CD14-positive monocyte (primary cell): ENCODE measurements at regions not wholly inside any gene's neighbourhood (a gene's known extent, or its start where the extent isn't known, plus 50 kb on each side); places are given as distances from the start of the nearest gene placed in this dataset.

Experiments used
- DNase-seq, 3 donors: peaks; one replicate each; pipeline ENCODE4 v3.0.0-alpha.2; 2011 to 2022
- H2AFZ ChIP-seq: 2 replicates; pipeline ENCODE4 v1.6.0; 2012; ENCODE audit warnings: mild to moderate bottlenecking, low read depth, low read length, inconsistent platforms; ENCODE audit not compliant: insufficient read depth, poor library complexity, severe bottlenecking
- H3K27ac ChIP-seq, 2 donors: 1 replicate in 1 of 2; 2 replicates in 1 of 2; pipeline ENCODE4 v1.5.1; 2012 to 2013; ENCODE audit warnings: low read length in 2 of 2, control low read depth in 1 of 2, inconsistent platforms in 1 of 2, low read depth in 1 of 2, mild to moderate bottlenecking in 1 of 2
- H3K27me3 ChIP-seq, 2 donors: one replicate each; pipeline versions ENCODE4 v1.6.0 to v1.6.1; 2011 to 2013; ENCODE audit warnings: low read length in 2 of 2; ENCODE audit not compliant: control insufficient read depth in 2 of 2, insufficient read depth in 2 of 2
- H3K36me3 ChIP-seq, 2 donors: replicated peaks in 1 of 2; 1 replicate in 1 of 2; 2 replicates in 1 of 2; pipeline versions ENCODE4 v1.5.1 to v1.6.1; 2012 to 2013; ENCODE audit warnings: low read length in 2 of 2, control low read depth in 1 of 2, inconsistent platforms in 1 of 2, mild to moderate bottlenecking in 1 of 2; ENCODE audit not compliant: insufficient read depth in 2 of 2, control insufficient read depth in 1 of 2
- H3K4me1 ChIP-seq, 2 donors: 1 replicate in 1 of 2; 2 replicates in 1 of 2; pipeline versions ENCODE4 v1.5.1 to v1.6.1; 2012 to 2013; ENCODE audit warnings: low read length in 2 of 2, control low read depth in 1 of 2, inconsistent platforms in 1 of 2, mild to moderate bottlenecking in 1 of 2, moderate library complexity in 1 of 2; ENCODE audit not compliant: insufficient read depth in 2 of 2, control insufficient read depth in 1 of 2
- H3K4me2 ChIP-seq: replicated peaks from 2 replicates; pipeline ENCODE3; 2012; ENCODE audit warnings: low read length, moderate library complexity, mild to moderate bottlenecking; ENCODE audit not compliant: poor library complexity, severe bottlenecking; ENCODE audit errors: extremely low read depth
- H3K4me3 ChIP-seq, 3 experiments: fragments of 200-600 bp in 1 of 3; sonication (generic) in 1 of 3; replicated peaks in 1 of 3; 1 replicate in 2 of 3; 2 replicates in 1 of 3; pipeline ENCODE4 v1.5.1; 2011 to 2013; ENCODE audit warnings: low read length in 3 of 3, mild to moderate bottlenecking in 3 of 3, control low read depth in 2 of 3, low read depth in 2 of 3, inconsistent platforms in 1 of 3, moderate library complexity in 1 of 3
- H3K79me2 ChIP-seq: 2 replicates; pipeline ENCODE4 v1.6.0; 2012; ENCODE audit warnings: mild to moderate bottlenecking, control low read depth, inconsistent platforms, low read length, moderate library complexity; ENCODE audit not compliant: insufficient read depth
- H3K9ac ChIP-seq: 2 replicates; pipeline ENCODE4 v1.6.0; 2017; ENCODE audit warnings: low read length, mild to moderate bottlenecking; ENCODE audit not compliant: insufficient read depth, poor library complexity, severe bottlenecking
- H3K9me3 ChIP-seq, 2 donors: replicated peaks in 1 of 2; 1 replicate in 1 of 2; 2 replicates in 1 of 2; pipeline versions ENCODE4 v1.5.1 to v1.6.1; 2012 to 2013; ENCODE audit warnings: low read length in 2 of 2, control low read depth in 1 of 2; ENCODE audit not compliant: control insufficient read depth in 1 of 2, insufficient read depth in 1 of 2
- H4K20me1 ChIP-seq: 2 replicates; pipeline ENCODE4 v1.6.0; 2012; ENCODE audit warnings: mild to moderate bottlenecking, low read length, control low read depth, moderate library complexity; ENCODE audit not compliant: insufficient read depth
- H3K27ac Mint-ChIP-seq, 7 donors: one replicate each; pipeline ENCODE4 v1.8.0; 2020; ENCODE audit warnings: mild to moderate bottlenecking in 7 of 7, mixed read lengths in 7 of 7, moderate library complexity in 6 of 7, inconsistent platforms in 2 of 7
- H3K27me3 Mint-ChIP-seq, 3 donors: one replicate each; pipeline ENCODE4 v1.8.0; 2021 to 2022; ENCODE audit warnings: low read depth in 3 of 3, mild to moderate bottlenecking in 3 of 3, mixed read lengths in 3 of 3, moderate library complexity in 3 of 3, inconsistent platforms in 1 of 3
- H3K36me3 Mint-ChIP-seq, 2 donors: one replicate each; pipeline ENCODE4 v1.8.0; 2020; ENCODE audit warnings: mixed read lengths in 2 of 2, inconsistent platforms in 1 of 2, mild to moderate bottlenecking in 1 of 2
- H3K4me1 Mint-ChIP-seq: one replicate; pipeline ENCODE4 v1.8.0; 2020; ENCODE audit warnings: mild to moderate bottlenecking, mixed read lengths
- H3K4me3 Mint-ChIP-seq, 2 donors: one replicate each; pipeline ENCODE4 v1.8.0; 2020; ENCODE audit warnings: mild to moderate bottlenecking in 2 of 2, mixed read lengths in 2 of 2, moderate library complexity in 1 of 2
- H3K9me3 Mint-ChIP-seq, 7 donors: one replicate each; pipeline ENCODE4 v1.8.0; 2020 to 2022; ENCODE audit warnings: mixed read lengths in 7 of 7, mild to moderate bottlenecking in 6 of 7, moderate library complexity in 6 of 7, inconsistent platforms in 2 of 7
- CTCF ChIP-seq: fragments of 200-600 bp; IDR thresholded peaks from one replicate; pipeline ENCODE4 v1.8.0; 2022; ENCODE audit warnings: antibody characterized with exemption, mild to moderate bottlenecking
- WGBS: methylation state at CpG from one replicate; pipeline ENCODE4 v1.1.5; 2013; ENCODE audit warnings: missing lambda C conversion rate; ENCODE audit not compliant: insufficient coverage; 5-methylcytosine and 5-hydroxymethylcytosine counted together
- intact Hi-C, 2 donors: fragments of 100-400 bp; cut with micrococcal nuclease; formaldehyde crosslinking; loops; one replicate each; pipeline versions ENCODE4 v1.15.0 to v1.15.1; 2023

- WGBS, result no CpG with 5 or more reads among the region's 2 CpGs
- Mint-ChIP-seq H3K4me3 (no peak overlapping the region), H3K36me3 (no peaks in the 10 kb centered on the region), H3K9me3 (no peaks in the 10 kb centered on the region), H3K27ac (no peak overlapping the region), H3K4me1 (no peaks in the 10 kb centered on the region), H3K27me3 (no peaks in the 10 kb centered on the region)
- intact Hi-C loops, result no loop called here
- no peaks in the 10 kb centered on the region for H3K27me3 ChIP-seq
- no peak for DNase-seq
- H3K79me2 ChIP-seq, result no peaks in the 10 kb centered on the region
- no peak overlapping the region for H3K9ac ChIP-seq
- H3K4me3 ChIP-seq, result no peak overlapping the region
- no peaks in the 10 kb centered on the region for H3K4me1 ChIP-seq
- no peaks in the 10 kb centered on the region for H3K36me3 ChIP-seq
- no peak overlapping the region for H3K4me2 ChIP-seq
- no peak overlapping the region for H3K27ac ChIP-seq
- H2AFZ ChIP-seq, result no peak overlapping the region
- no peaks in the 10 kb centered on the region for H3K9me3 ChIP-seq
- no peaks in the 10 kb centered on the region for H4K20me1 ChIP-seq
- TF ChIP-seq CTCF, result no peak
These were observed 415.8 kb upstream of the DSEL start for GRCh38 chr18:67932271-67932670.

- Histone ChIP-seq H3K27me3 (no peaks in the 10 kb centered on the region), H3K9ac (no peak overlapping the region), H3K4me2 (no peak overlapping the region), H3K27ac (no peak overlapping the region), H3K4me1 (no peaks in the 10 kb centered on the region), H3K79me2 (no peaks in the 10 kb centered on the region), H3K36me3 (no peaks in the 10 kb centered on the region), H2AFZ (no peak overlapping the region), H4K20me1 (no peaks in the 10 kb centered on the region), H3K4me3 (no peak overlapping the region), H3K9me3 (no peaks in the 10 kb centered on the region)
- no peaks in the 10 kb centered on the region for H3K4me1 Mint-ChIP-seq
- WGBS, result no CpG with 5 or more reads among the region's 4 CpGs
- H3K36me3 Mint-ChIP-seq, result no peaks in the 10 kb centered on the region
- no peaks in the 10 kb centered on the region for H3K27me3 Mint-ChIP-seq
- no peak overlapping the region for H3K4me3 Mint-ChIP-seq
- intact Hi-C loops, result no loop called here
- no peak for TF ChIP-seq CTCF
- DNase-seq, result no peak
- H3K9me3 Mint-ChIP-seq, result peaks cover 0 to 2% (median 0%) of the 10 kb centered on the region in 7 donors
- H3K27ac Mint-ChIP-seq, result no peak overlapping the region
These were observed 410.7 kb upstream of the DSEL start for GRCh38 chr18:67926929-67927864.
